ENCODE measurements at regions not wholly inside any gene's neighbourhood (a gene's known extent, or its start where the extent isn't known, plus 50 kb on each side); places are given as distances from the start of the nearest gene placed in this dataset.

DNA sequence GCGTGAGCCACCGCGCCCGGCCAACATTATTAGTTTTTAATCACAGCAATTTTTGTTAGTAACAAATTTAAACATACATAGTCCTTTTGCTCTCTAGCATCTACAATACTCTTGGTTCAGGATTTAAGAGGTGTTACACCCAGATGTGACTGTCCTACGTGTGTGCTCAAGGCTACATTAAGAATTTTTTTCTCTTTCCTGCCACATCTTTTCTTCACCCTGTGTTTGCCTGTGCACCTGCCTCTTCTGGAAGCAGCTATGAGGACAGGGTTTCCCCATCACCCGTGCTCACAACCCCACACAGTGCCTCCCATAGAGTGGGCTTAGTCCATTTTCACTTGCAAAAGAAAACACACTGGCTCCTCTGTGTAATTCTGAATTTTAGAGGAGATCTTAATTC lies 186.7 kb upstream of the KLF6 start:
- Histone ChIP-seq H3K9me3 (ENCODE audit: insufficient read depth, low read length) (no peaks in the 10 kb centered on the region), H3K27ac (ENCODE audit: low read depth, low read length) (no peak overlapping the region), H3K4me2 (ENCODE audit: low read depth, low read length, poor library complexity, severe bottlenecking) (no peak overlapping the region), H3K4me3 (ENCODE audit: insufficient read depth, low read length, poor library complexity, severe bottlenecking) (no peak overlapping the region), H3K27me3 (ENCODE audit: low read length) (no peaks in the 10 kb centered on the region), H3F3A (ENCODE audit: insufficient read depth) (no peaks in the 10 kb centered on the region), H2AFZ (ENCODE audit: low read depth, low read length, severe bottlenecking) (no peak overlapping the region), H3K79me2 (ENCODE audit: insufficient read depth, low read length) (no peaks in the 10 kb centered on the region), H3K9ac (ENCODE audit: low read length) (no peak overlapping the region), H3K9me2 (replicated peaks; ENCODE audit: insufficient read depth, low read length) (no peaks in the 10 kb centered on the region), H3K36me3 (ENCODE audit: low read length) (no peaks in the 10 kb centered on the region), H4K20me1 (ENCODE audit: low read depth, low read length) (no peaks in the 10 kb centered on the region)
- TF ChIP-seq, protein P1, sequence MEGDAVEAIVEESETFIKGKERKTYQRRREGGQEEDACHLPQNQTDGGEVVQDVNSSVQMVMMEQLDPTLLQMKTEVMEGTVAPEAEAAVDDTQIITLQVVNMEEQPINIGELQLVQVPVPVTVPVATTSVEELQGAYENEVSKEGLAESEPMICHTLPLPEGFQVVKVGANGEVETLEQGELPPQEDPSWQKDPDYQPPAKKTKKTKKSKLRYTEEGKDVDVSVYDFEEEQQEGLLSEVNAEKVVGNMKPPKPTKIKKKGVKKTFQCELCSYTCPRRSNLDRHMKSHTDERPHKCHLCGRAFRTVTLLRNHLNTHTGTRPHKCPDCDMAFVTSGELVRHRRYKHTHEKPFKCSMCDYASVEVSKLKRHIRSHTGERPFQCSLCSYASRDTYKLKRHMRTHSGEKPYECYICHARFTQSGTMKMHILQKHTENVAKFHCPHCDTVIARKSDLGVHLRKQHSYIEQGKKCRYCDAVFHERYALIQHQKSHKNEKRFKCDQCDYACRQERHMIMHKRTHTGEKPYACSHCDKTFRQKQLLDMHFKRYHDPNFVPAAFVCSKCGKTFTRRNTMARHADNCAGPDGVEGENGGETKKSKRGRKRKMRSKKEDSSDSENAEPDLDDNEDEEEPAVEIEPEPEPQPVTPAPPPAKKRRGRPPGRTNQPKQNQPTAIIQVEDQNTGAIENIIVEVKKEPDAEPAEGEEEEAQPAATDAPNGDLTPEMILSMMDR (IDR thresholded peaks at IDR 0.05; ENCODE audit: insufficient read depth, low read length, poor library complexity, severe bottlenecking), result no peak
- TF ChIP-seq EZH2phosphoT487 (conservative IDR thresholded peaks at IDR 0.05; ENCODE audit: low read length), result no peak

DNA sequence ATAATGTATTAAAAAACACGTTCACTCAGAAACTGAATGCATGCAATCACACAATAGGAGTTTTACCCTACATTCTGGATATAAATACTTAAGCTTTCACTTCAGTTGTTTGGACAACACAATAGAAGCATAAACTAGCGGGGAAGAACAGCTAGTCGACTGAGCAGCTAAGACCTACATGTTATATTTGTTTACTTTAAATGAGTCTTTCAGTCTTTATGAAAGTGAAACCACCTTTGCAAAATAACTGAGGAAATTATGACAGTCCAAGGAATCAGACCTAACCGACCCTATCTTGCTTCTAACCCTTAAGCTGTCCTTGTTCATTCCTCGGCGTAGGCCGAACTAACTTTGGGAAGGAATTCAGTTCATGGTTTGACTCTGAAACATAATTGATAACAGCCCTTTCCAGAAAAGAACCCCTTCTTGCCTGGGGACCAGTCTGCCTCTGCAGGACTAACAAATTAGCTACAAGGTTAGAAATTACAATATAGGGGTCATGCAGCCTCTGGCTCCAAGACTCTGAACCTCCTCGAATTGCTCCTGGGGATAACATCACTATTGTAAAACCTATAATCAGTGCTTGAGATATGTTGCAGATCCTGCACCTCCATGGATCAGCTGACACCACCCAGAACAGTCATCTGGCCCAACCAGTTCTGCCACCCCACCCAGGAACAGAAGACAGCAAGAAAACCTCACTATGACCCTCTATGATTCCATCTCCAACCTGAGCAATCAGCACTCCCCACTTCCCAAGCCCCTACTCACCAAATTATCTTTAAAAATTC lies 185.1 kb upstream of the KLF6 start:
- no peaks in the 10 kb centered on the region for H4K20me1 ChIP-seq (ENCODE audit: low read depth, low read length)
- H3K9me2 ChIP-seq (replicated peaks; ENCODE audit: insufficient read depth, low read length), result no peaks in the 10 kb centered on the region
- no peak overlapping the region for H2AFZ ChIP-seq (ENCODE audit: low read depth, low read length, severe bottlenecking)
- no peaks in the 10 kb centered on the region for H3K79me2 ChIP-seq (ENCODE audit: insufficient read depth, low read length)
- no peaks in the 10 kb centered on the region for H3K9me3 ChIP-seq (ENCODE audit: insufficient read depth, low read length)
- no peak overlapping the region for H3K27ac ChIP-seq (ENCODE audit: low read depth, low read length)
- no peak for TF ChIP-seq EZH2phosphoT487 (conservative IDR thresholded peaks at IDR 0.05; ENCODE audit: low read length)
- TF ChIP-seq, protein P1 (IDR thresholded peaks at IDR 0.05; ENCODE audit: insufficient read depth, low read length, poor library complexity, severe bottlenecking), result no peak
- no peak overlapping the region for H3K4me2 ChIP-seq (ENCODE audit: low read depth, low read length, poor library complexity, severe bottlenecking)
- H3K27me3 ChIP-seq (ENCODE audit: low read length), result no peaks in the 10 kb centered on the region
- no peaks in the 10 kb centered on the region for H3F3A ChIP-seq (ENCODE audit: insufficient read depth)
- H3K4me3 ChIP-seq (ENCODE audit: insufficient read depth, low read length, poor library complexity, severe bottlenecking), result no peak overlapping the region
- no peaks in the 10 kb centered on the region for H3K36me3 ChIP-seq (ENCODE audit: low read length)
- H3K9ac ChIP-seq (ENCODE audit: low read length), result no peak overlapping the region

DNA sequence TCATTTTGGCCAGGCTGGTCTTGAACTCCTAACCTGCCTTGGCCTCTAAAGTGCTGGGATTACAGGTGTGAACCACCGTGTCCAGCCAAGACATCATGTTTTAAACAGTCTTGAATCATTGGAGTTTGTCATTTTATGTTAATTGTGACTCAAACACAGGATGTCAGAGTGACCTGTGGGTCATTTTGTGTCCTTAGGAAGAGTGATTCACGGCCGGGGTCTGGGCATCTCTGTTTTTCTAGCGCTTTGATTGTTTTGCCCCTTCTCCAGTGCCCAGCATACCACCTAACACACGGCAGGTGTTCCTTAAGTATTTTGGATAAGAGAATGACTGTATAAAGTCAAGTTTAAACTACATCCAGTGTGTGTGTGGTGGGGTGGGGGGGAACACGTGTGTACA lies 183.7 kb upstream of the KLF6 start:
- Histone ChIP-seq H3K4me3 (ENCODE audit: insufficient read depth, low read length, poor library complexity, severe bottlenecking) (no peak overlapping the region), H3K79me2 (ENCODE audit: insufficient read depth, low read length) (no peaks in the 10 kb centered on the region), H3K4me2 (ENCODE audit: low read depth, low read length, poor library complexity, severe bottlenecking) (no peak overlapping the region), H3K36me3 (ENCODE audit: low read length) (no peaks in the 10 kb centered on the region), H2AFZ (ENCODE audit: low read depth, low read length, severe bottlenecking) (no peak overlapping the region), H3K27ac (ENCODE audit: low read depth, low read length) (no peak overlapping the region), H3K27me3 (ENCODE audit: low read length) (no peaks in the 10 kb centered on the region), H4K20me1 (ENCODE audit: low read depth, low read length) (no peaks in the 10 kb centered on the region), H3K9me3 (ENCODE audit: insufficient read depth, low read length) (no peaks in the 10 kb centered on the region), H3F3A (ENCODE audit: insufficient read depth) (no peaks in the 10 kb centered on the region), H3K9me2 (replicated peaks; ENCODE audit: insufficient read depth, low read length) (no peaks in the 10 kb centered on the region), H3K9ac (ENCODE audit: low read length) (no peak overlapping the region)
- no peak for TF ChIP-seq EZH2phosphoT487 (conservative IDR thresholded peaks at IDR 0.05; ENCODE audit: low read length)
- TF ChIP-seq, protein P1 (IDR thresholded peaks at IDR 0.05; ENCODE audit: insufficient read depth, low read length, poor library complexity, severe bottlenecking), result no peak
